ENCODE measurements at regions not wholly inside any gene's neighbourhood (a gene's known extent, or its start where the extent isn't known, plus 50 kb on each side); places are given as distances from the start of the nearest gene placed in this dataset.

DNA sequence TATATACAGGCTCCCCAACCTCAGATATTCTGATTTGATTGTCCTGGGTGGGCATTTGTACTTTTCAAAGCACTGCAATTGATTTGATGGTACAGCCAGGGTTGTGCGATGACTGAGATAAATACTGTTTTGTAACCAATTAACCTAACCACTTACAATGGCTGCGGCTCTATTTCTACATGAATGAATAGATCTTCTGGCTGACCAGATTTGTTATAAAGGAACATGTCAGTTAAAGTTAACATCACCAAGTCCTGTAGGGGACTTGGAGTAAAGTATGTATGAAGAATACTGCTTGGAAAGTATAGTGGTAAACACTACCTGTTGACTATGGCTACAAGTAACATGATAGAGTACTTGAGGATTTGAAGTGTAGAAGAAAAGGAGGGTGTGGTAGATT is 369.2 kb upstream of the JAG1 start:
- CTCF ChIA-PET: no interaction called here
- intact Hi-C loops (cut with micrococcal nuclease; ENCODE audit: unreplicated experiment): no loop called here
- TF ChIP-seq, protein P1, sequence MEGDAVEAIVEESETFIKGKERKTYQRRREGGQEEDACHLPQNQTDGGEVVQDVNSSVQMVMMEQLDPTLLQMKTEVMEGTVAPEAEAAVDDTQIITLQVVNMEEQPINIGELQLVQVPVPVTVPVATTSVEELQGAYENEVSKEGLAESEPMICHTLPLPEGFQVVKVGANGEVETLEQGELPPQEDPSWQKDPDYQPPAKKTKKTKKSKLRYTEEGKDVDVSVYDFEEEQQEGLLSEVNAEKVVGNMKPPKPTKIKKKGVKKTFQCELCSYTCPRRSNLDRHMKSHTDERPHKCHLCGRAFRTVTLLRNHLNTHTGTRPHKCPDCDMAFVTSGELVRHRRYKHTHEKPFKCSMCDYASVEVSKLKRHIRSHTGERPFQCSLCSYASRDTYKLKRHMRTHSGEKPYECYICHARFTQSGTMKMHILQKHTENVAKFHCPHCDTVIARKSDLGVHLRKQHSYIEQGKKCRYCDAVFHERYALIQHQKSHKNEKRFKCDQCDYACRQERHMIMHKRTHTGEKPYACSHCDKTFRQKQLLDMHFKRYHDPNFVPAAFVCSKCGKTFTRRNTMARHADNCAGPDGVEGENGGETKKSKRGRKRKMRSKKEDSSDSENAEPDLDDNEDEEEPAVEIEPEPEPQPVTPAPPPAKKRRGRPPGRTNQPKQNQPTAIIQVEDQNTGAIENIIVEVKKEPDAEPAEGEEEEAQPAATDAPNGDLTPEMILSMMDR (IDR thresholded peaks at IDR 0.05; ENCODE audit: unreplicated experiment): no peak
- H3K27me3 Mint-ChIP-seq (ENCODE audit: unreplicated experiment): no peaks in the 10 kb centered on the region
- H3K4me3 Mint-ChIP-seq (ENCODE audit: low read depth, unreplicated experiment): no peak overlapping the region
- H3K27ac Mint-ChIP-seq (ENCODE audit: unreplicated experiment): no peak overlapping the region
- no TSS peak for BruUV-seq (replicated peaks)
- DNase-seq: no peak
- H3K36me3 Mint-ChIP-seq (ENCODE audit: insufficient read depth, unreplicated experiment): no peaks in the 10 kb centered on the region
- H3K9me3 Mint-ChIP-seq (ENCODE audit: low read depth, unreplicated experiment): no peaks in the 10 kb centered on the region
- peaks cover 10% of the 10 kb centered on the region for H3K4me1 Mint-ChIP-seq (ENCODE audit: low read depth, unreplicated experiment)

DNA sequence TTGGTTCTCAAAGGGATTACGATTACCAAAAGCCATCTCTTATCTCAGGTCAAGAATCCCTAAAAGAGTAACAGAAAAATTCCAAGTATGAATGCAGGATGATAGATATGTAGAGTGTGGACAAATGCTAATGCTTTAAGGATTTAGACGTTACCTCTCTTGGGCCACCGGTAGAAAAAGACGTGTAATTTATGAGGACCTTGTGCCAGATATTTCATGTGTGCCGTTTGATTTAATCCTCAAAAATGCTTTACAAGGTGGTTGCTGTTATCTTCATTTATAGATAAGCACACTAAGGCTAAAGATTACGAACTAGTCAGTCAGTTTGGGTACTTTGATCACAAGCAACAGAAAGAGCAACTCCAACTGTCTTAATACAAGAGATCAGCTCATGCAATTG is 370.8 kb upstream of the JAG1 start:
- TF ChIP-seq, protein P1 (IDR thresholded peaks at IDR 0.05; ENCODE audit: unreplicated experiment): no peak
- Mint-ChIP-seq H3K4me3 (ENCODE audit: low read depth, unreplicated experiment) (no peak overlapping the region), H3K27ac (ENCODE audit: unreplicated experiment) (no peak overlapping the region), H3K36me3 (ENCODE audit: insufficient read depth, unreplicated experiment) (no peaks in the 10 kb centered on the region), H3K4me1 (ENCODE audit: low read depth, unreplicated experiment) (peaks cover 10% of the 10 kb centered on the region), H3K9me3 (ENCODE audit: low read depth, unreplicated experiment) (no peaks in the 10 kb centered on the region), H3K27me3 (ENCODE audit: unreplicated experiment) (no peaks in the 10 kb centered on the region)
- intact Hi-C loops (cut with micrococcal nuclease; ENCODE audit: unreplicated experiment): no loop called here
- no TSS peak for BruUV-seq (replicated peaks)
- CTCF ChIA-PET: no interaction called here
- DNase-seq: no peak

DNA sequence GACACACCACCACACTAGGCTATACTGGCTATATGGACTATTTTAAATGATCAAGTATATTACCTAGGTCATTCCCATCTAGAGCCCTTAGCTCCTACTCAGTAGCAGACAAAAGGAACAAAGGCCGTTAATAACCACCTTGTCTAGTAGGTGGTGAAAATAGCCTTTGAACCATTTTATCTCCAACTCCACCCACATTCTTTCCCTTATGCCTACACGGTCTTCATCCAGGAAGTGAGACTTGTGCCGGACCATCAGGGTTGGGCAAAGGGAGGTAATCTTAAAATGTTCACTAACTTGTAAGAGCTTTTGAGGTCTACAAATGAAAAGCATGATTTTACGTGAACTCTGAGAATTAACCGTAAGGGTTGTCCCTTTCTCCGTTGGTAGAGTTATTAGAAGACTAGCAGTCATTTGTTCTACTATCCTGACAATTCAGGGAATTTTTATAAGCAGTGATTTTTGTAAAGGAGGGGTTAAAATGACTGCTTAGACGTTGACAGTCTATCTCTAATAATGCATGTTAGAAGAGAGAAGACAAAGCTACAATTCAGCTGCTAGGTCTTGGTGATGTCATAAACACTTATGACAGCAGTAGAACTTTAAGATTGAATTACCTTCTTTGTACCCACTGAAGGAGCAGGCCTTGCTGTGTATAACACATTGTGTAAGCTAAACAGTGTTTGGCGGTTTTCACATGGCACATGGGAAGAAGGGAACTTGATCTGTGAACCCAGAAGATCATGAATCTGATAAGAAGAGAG is 371.8 kb upstream of the JAG1 start:
- Mint-ChIP-seq H3K9me3 (ENCODE audit: low read depth, unreplicated experiment) (no peaks in the 10 kb centered on the region), H3K36me3 (ENCODE audit: insufficient read depth, unreplicated experiment) (no peaks in the 10 kb centered on the region), H3K4me3 (ENCODE audit: low read depth, unreplicated experiment) (no peak overlapping the region), H3K27ac (ENCODE audit: unreplicated experiment) (no peak overlapping the region), H3K27me3 (ENCODE audit: unreplicated experiment) (no peaks in the 10 kb centered on the region), H3K4me1 (ENCODE audit: low read depth, unreplicated experiment) (peaks cover 10% of the 10 kb centered on the region)
- CTCF ChIA-PET: no interaction called here
- no peak for DNase-seq
- no TSS peak for BruUV-seq (replicated peaks)
- TF ChIP-seq, protein P1 (IDR thresholded peaks at IDR 0.05; ENCODE audit: unreplicated experiment): no peak
- intact Hi-C loops (cut with micrococcal nuclease; ENCODE audit: unreplicated experiment): no loop called here

DNA sequence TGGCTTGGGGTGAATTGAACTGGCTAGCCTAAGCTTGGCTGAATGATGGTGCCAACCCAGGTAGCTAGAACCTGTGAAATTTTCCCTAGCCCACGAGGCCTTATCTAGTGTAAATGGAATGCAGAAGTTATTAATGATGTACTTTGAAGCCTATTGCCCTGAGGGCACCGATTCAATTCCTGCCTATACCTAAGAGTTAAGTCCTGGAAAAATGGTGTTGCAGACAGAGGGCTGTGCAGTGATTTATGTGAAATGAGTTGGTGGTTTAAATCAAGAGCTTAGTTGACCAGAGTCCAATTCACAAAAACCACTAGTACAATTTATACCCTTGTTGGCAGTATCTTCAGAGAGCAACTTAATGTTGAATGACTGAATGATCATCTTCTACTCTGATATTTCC is 373.8 kb upstream of the JAG1 start:
- H3K4me1 Mint-ChIP-seq (ENCODE audit: low read depth, unreplicated experiment): peaks cover 10% of the 10 kb centered on the region
- TF ChIP-seq, protein P1 (IDR thresholded peaks at IDR 0.05; ENCODE audit: unreplicated experiment): no peak
- H3K9me3 Mint-ChIP-seq (ENCODE audit: low read depth, unreplicated experiment): no peaks in the 10 kb centered on the region
- CTCF ChIA-PET: interaction anchor here (0.9 kb wide), 1 partner anchor 1477 kb away, joined by 3 read pairs; no protein-coding TSS in a partner anchor
- no peak overlapping the region for H3K4me3 Mint-ChIP-seq (ENCODE audit: low read depth, unreplicated experiment)
- H3K27ac Mint-ChIP-seq (ENCODE audit: unreplicated experiment): no peak overlapping the region
- no peaks in the 10 kb centered on the region for H3K27me3 Mint-ChIP-seq (ENCODE audit: unreplicated experiment)
- no peaks in the 10 kb centered on the region for H3K36me3 Mint-ChIP-seq (ENCODE audit: insufficient read depth, unreplicated experiment)
- intact Hi-C loops (cut with micrococcal nuclease; ENCODE audit: unreplicated experiment): no loop called here
- BruUV-seq (replicated peaks): no TSS peak
- DNase-seq: peak; percentile 25

Measured in Calu3 (cell line).